Aorta (tissue), 5 donors: ENCODE measurements at regions not wholly inside any gene's neighbourhood (a gene's known extent, or its start where the extent isn't known, plus 50 kb on each side); places are given as distances from the start of the nearest gene placed in this dataset.

Source experiments
- ATAC-seq: fragments of 200-7000 bp; cut with Tn5 transposase; one replicate; pipeline ENCODE4 v1.9.1; 2022; ENCODE audit warnings: moderate library complexity; ENCODE audit not compliant: low FRiP score
- DNase-seq, 2 donors: peaks; one replicate each; pipeline ENCODE4 v3.0.0-alpha.2; 2020
- H3K27ac ChIP-seq, 2 donors: one replicate each; pipeline ENCODE4 v1.5.1; 2013; ENCODE audit warnings: low read length in 2 of 2, mild to moderate bottlenecking in 2 of 2, moderate library complexity in 2 of 2, control low read depth in 1 of 2, inconsistent platforms in 1 of 2, low read depth in 1 of 2
- H3K27me3 ChIP-seq, 2 donors: one replicate each; pipeline ENCODE4 v1.6.1; 2013; ENCODE audit warnings: control low read depth in 1 of 2, low read length in 1 of 2, mild to moderate bottlenecking in 1 of 2, moderate library complexity in 1 of 2; ENCODE audit not compliant: insufficient read depth in 2 of 2, control insufficient read depth in 1 of 2
- H3K36me3 ChIP-seq, 2 donors: one replicate each; pipeline ENCODE4 v1.6.1; 2013; ENCODE audit warnings: control low read depth in 1 of 2, low read length in 1 of 2, mild to moderate bottlenecking in 1 of 2; ENCODE audit not compliant: insufficient read depth in 2 of 2, control insufficient read depth in 1 of 2
- H3K4me1 ChIP-seq, 2 donors: one replicate each; pipeline ENCODE4 v1.6.1; 2013; ENCODE audit warnings: low read length in 2 of 2, control low read depth in 1 of 2, mild to moderate bottlenecking in 1 of 2, moderate library complexity in 1 of 2; ENCODE audit not compliant: insufficient read depth in 2 of 2, control insufficient read depth in 1 of 2
- H3K4me3 ChIP-seq, 2 donors: one replicate each; pipeline ENCODE4 v1.5.1; 2013; ENCODE audit warnings: low read length in 2 of 2, control low read depth in 1 of 2, mild to moderate bottlenecking in 1 of 2
- H3K9me3 ChIP-seq: one replicate; pipeline ENCODE4 v1.6.1; 2013; ENCODE audit warnings: mild to moderate bottlenecking, low read length; ENCODE audit not compliant: control insufficient read depth
- WGBS, 2 donors: extraction: QIAGEN DNeasy Blood & Tissue Kit; methylation state at CpG; one replicate each; pipeline ENCODE4 v1.1.7; 2013; 5-methylcytosine and 5-hydroxymethylcytosine counted together
- intact Hi-C, 2 donors: fragments of 100-400 bp; cut with DNase I; formaldehyde crosslinking; loops; one replicate each; pipeline versions ENCODE4 v1.14.2 to v1.15.0; 2022
- donor health status: healthy with polysubstance abuse.
- donor health status: Bipolar disorder and iron deficiency.
- donor health status: DM: no; HTN: no; CAD: no.
- donor health status: DM: no; HTN: no; CAD: no.
- donor health status: DM: yes; HTN: yes; CAD: no.

DNA sequence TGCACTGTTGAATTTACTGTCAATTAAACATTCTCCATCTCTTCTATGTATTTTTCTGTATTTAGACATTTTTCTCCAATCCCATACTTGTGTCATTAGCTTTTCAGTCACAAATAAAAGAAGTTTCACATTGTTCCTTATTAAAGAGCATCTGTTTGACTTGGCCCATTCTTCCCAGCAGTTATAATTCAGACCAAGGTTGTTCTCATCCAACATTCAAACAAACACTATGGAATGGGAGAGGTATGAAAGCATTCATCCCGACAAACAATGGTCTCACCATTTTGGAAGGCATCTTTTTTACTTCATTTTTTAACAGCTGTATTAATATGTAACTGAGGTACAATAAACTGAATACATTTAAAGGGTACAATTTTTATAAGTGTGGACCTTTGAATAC is 208.8 kb upstream of the MAF start:
- H3K27me3 ChIP-seq: no peaks in the 10 kb centered on the region
- no peak overlapping the region for H3K27ac ChIP-seq
- DNase-seq: no peak
- intact Hi-C loops: no loop called here
- WGBS, 2 donors: 48 to 51% methylated on average over 1 of the region's 1 CpG
- peaks cover 1% of the 10 kb centered on the region for H3K9me3 ChIP-seq
- H3K36me3 ChIP-seq: no peaks in the 10 kb centered on the region
- H3K4me1 ChIP-seq: no peaks in the 10 kb centered on the region
- H3K4me3 ChIP-seq: no peak overlapping the region
- ATAC-seq: no peak

DNA sequence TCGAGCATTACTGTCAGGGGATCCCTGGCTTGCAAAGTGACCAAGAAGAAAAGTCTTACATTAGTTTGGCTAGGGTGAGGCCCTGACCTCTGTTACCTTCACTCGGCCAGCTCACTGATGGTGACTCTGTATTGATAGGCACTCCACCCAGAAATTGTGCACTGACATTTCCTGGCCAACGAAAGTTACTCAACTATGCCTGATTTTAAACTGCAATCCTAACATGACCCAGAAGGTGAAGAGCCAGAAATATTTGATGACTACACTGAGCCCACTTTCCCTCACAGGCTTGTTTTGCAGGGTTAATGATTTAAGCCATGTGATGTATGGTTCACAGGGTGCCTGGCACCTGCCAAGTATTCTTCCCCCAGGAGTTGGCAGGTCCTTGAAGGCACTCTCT is 208.2 kb upstream of the MAF start:
- DNase-seq: no peak
- WGBS, 2 donors: 86 to 87% methylated on average over 3 of the region's 3 CpGs
- Histone ChIP-seq H3K4me3 (no peak overlapping the region), H3K27ac (no peak overlapping the region), H3K27me3 (no peaks in the 10 kb centered on the region), H3K36me3 (no peaks in the 10 kb centered on the region), H3K9me3 (peaks cover 1% of the 10 kb centered on the region), H3K4me1 (no peaks in the 10 kb centered on the region)
- ATAC-seq: no peak
- intact Hi-C loops: no loop called here

DNA sequence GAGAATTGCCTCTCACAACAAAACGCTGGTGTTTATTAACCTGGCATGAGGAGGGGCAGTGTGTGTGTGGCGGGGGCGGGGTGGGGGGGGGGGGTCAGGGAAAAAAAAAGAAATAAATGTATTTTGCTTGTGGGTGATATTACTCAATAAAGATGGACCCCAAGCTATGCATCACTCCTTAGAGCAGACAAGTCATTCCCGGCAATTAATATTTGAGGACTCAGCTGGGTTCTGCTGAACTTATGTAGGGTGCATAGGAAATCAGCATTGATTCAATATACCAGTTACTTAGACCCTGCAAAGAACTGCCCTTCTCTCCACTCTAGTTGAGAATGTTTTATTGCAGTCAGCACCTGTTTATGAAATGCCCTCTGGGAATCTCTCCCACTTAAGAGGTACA is 206.2 kb upstream of the MAF start:
- Histone ChIP-seq H3K27me3 (no peaks in the 10 kb centered on the region), H3K4me3 (no peak overlapping the region), H3K36me3 (no peaks in the 10 kb centered on the region), H3K4me1 (no peaks in the 10 kb centered on the region), H3K27ac (no peak overlapping the region), H3K9me3 (peaks cover 1% of the 10 kb centered on the region)
- DNase-seq: no peak
- no peak for ATAC-seq
- intact Hi-C loops: no loop called here
- 76 to 85% methylated on average over 4 of the region's 4 CpGs for WGBS, 2 donors

DNA sequence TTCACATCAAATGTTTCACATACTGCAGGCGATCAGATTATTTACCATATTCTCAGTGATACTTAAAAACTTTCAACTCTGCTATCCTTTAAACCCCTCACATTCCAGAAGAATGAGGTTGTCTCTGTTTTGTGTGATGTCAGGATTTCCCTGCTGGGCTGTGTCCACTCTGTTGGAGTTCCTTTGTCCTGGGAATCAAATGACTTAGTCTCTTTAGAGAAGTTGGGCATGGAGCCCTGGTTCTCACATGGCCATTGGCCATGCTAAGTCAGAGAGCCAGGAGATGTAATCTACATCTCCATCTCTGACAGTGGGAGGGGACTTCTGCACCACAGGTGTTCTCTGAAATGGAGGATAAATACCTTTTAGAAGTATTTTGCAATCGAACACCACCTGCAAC is 205.1 kb upstream of the MAF start:
- Histone ChIP-seq H3K4me1 (no peaks in the 10 kb centered on the region), H3K4me3 (no peak overlapping the region), H3K27ac (no peak overlapping the region), H3K27me3 (no peaks in the 10 kb centered on the region), H3K36me3 (no peaks in the 10 kb centered on the region), H3K9me3 (peaks cover 1% of the 10 kb centered on the region)
- 53 to 60% methylated on average over 2 of the region's 2 CpGs for WGBS, 2 donors
- ATAC-seq (no peak), DNase-seq (no peak)
- intact Hi-C loops: no loop called here

DNA sequence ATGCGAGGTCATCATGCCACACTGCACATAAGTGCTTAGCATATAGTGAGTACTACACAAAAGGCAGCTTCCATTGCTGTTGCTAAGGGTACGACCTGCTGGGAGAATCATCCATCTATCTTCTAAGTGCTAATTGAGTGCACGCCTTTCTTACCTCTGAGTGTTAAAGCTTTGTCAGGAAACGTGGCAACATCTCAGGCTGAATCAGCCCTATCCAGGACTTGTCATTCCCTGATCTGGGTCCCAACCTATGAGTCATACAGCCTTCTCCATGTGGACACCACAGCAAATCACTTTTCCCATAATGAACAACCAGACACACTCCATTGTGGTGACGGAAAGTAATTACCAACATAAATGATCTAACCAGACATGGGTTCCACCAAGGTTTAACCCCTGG is 201.1 kb upstream of the MAF start:
- Histone ChIP-seq H3K27me3 (no peaks in the 10 kb centered on the region), H3K9me3 (no peaks in the 10 kb centered on the region), H3K4me1 (no peaks in the 10 kb centered on the region), H3K36me3 (no peaks in the 10 kb centered on the region), H3K4me3 (no peak overlapping the region), H3K27ac (no peak overlapping the region)
- WGBS, 2 donors: 73 to 78% methylated on average over 5 of the region's 5 CpGs
- ATAC-seq (no peak), DNase-seq (no peak)
- intact Hi-C loops: no loop called here

DNA sequence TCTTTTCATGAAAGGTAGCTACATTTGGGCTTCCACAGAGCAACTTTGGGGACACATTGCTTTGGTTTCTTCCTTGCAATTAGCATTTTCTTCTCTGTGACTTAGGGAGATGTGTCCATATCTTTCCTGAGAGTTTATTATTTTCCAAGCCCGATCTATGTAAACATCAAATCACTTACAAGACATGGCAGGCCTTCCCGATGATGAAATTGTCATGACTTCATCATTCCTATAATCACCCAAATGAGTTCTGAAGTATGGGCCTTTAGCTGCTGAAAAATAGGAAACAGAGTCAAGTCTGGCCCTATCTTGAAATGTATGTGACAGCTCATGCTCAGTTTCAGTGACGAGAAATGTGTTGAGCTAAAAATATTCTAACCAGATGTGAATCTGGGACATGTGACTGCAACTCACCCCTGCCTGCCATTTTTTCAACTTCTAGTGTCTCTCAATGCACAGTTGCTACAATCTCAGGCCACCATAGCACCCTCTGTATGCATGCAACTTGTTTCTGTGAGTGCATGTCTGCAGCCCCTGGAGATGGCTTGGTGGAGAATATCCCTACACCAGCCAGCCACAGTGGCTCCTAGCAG is 199.6 kb upstream of the MAF start:
- H3K4me1 ChIP-seq: no peaks in the 10 kb centered on the region
- ATAC-seq (no peak), DNase-seq (no peak)
- H3K27ac ChIP-seq: no peak overlapping the region
- H3K4me3 ChIP-seq: no peak overlapping the region
- H3K9me3 ChIP-seq: no peaks in the 10 kb centered on the region
- no peaks in the 10 kb centered on the region for H3K27me3 ChIP-seq
- intact Hi-C loops: no loop called here
- no peaks in the 10 kb centered on the region for H3K36me3 ChIP-seq
- WGBS, 2 donors: 40 to 42% methylated on average over 3 of the region's 3 CpGs

DNA sequence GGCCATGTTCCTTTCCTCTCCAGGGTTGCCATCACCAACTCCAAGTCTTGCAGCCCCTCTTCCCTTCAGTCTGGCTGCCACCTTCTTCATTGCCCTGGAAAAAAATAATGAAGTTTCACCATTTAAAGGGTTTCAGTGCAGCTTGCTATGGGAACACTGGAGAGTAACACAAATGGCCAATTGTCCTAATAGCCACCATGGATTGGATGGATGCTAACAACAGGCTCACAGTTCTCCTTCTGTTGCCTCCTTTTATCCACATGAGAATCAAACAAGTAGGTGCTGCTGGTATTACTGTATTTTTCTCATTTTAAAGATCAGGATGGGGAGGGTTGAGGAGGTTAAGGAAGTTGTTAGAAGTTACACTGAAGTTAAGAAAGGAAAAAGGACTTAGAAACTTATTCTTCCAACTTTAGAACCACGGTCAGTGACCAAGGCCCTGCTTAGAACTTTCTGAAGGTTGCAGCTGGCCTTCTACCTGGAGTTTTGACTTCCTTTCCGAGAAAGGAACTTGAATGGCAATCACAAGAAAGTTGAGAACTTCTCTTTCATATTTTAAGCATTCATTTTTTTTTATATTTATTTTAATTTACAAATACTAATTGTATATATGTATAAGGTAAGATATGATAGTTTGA is 198.0 kb upstream of the MAF start:
- H3K27ac ChIP-seq: no peak overlapping the region
- intact Hi-C loops: no loop called here
- H3K9me3 ChIP-seq: no peaks in the 10 kb centered on the region
- H3K4me1 ChIP-seq: peaks cover 0 to 3% of the 10 kb centered on the region in 2 donors
- WGBS, 2 donors: 96% methylated on average over 2 of the region's 2 CpGs
- no peaks in the 10 kb centered on the region for H3K36me3 ChIP-seq
- no peak overlapping the region for H3K4me3 ChIP-seq
- no peaks in the 10 kb centered on the region for H3K27me3 ChIP-seq
- ATAC-seq: no peak
- DNase-seq: no peak

DNA sequence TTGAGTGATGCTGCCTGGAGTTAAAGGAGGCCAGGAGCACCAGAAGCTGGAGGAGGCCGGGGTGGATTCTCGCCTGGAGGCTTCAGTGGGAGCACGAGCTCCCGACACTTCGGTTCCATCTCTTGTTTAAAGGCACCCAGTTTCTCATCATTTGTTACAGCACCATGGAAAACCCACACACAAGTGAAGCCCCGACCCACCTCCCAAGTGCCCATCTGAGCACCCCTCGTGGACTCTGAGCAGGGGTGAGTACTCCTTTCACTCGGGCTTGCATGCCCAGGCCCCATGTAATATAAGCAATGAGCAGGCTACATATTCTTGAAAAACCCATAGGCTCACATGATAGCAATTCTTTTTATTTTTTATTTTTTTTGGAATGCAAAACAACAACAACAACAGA is 196.9 kb upstream of the MAF start:
- intact Hi-C loops: no loop called here
- H3K36me3 ChIP-seq: no peaks in the 10 kb centered on the region
- 94 to 96% methylated on average over 8 of the region's 8 CpGs for WGBS, 2 donors

DNA sequence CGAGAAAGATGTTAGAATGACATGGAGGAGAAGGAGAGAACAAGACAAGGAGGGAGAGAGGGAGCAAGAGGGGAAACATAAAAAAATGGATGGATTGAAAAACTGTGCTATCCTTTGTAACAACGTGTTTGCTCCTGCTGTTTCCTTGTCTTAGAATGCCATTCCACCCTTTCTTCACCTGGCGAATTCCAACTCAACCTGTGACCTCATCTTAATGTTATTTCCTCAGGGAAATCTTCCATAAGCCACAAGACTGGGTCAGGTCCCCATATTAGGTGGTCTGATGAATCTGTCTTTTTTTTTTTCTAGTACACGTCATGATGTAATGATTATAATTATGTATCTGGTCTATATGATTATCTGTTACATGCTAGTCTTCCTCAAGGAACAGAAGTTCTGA is 195.0 kb upstream of the MAF start:
- H3K4me1 ChIP-seq: peaks cover 0 to 3% of the 10 kb centered on the region in 2 donors
- H3K27ac ChIP-seq: no peak overlapping the region
- 85 to 86% methylated on average over 4 of the region's 4 CpGs for WGBS, 2 donors
- no peaks in the 10 kb centered on the region for H3K27me3 ChIP-seq
- DNase-seq (no peak), ATAC-seq (no peak)
- intact Hi-C loops: no loop called here
- H3K36me3 ChIP-seq: no peaks in the 10 kb centered on the region
- no peak overlapping the region for H3K4me3 ChIP-seq
- no peaks in the 10 kb centered on the region for H3K9me3 ChIP-seq

More for the DNA sequence above, 196.9 kb upstream of the MAF start:
- no peak for DNase-seq
- H3K27ac ChIP-seq: no peak overlapping the region
- no peak overlapping the region for H3K4me3 ChIP-seq
- peaks cover 0 to 3% of the 10 kb centered on the region in 2 donors for H3K4me1 ChIP-seq
- no peaks in the 10 kb centered on the region for H3K27me3 ChIP-seq
- H3K9me3 ChIP-seq: no peaks in the 10 kb centered on the region
- no peak for ATAC-seq
